Neuronal stem cell (in vitro differentiated cells): ENCODE measurements at regions not wholly inside any gene's neighbourhood (a gene's known extent, or its start where the extent isn't known, plus 50 kb on each side); places are given as distances from the start of the nearest gene placed in this dataset.

Experiments
- DNase-seq: peaks from one replicate; pipeline ENCODE4 v3.0.0-alpha.2; 2013; ENCODE audit warnings: low spot score
- H2AFZ ChIP-seq: one replicate; pipeline ENCODE4 v1.6.1; 2013; ENCODE audit warnings: mild to moderate bottlenecking, low read length, inconsistent platforms
- H2AK5ac ChIP-seq: 2 replicates; pipeline ENCODE4 v1.6.1; 2013; ENCODE audit warnings: low read depth, mild to moderate bottlenecking, inconsistent platforms, low read length, moderate library complexity, mixed read lengths
- H2BK120ac ChIP-seq: 2 replicates; pipeline ENCODE4 v1.6.1; 2013; ENCODE audit warnings: low read depth, mild to moderate bottlenecking, inconsistent platforms, low read length, moderate library complexity, mixed read lengths
- H2BK12ac ChIP-seq: one replicate; pipeline ENCODE4 v1.6.1; 2013; ENCODE audit warnings: low read length, inconsistent platforms
- H2BK15ac ChIP-seq: 2 replicates; pipeline ENCODE4 v1.6.1; 2013; ENCODE audit warnings: mild to moderate bottlenecking, low read length, inconsistent platforms, mixed read lengths
- H2BK5ac ChIP-seq: one replicate; pipeline ENCODE4 v1.6.1; 2013; ENCODE audit warnings: inconsistent platforms, mild to moderate bottlenecking, low read length, moderate library complexity
- H3K14ac ChIP-seq: one replicate; pipeline ENCODE4 v1.6.1; 2013; ENCODE audit warnings: low read length, inconsistent platforms
- H3K18ac ChIP-seq: 2 replicates; pipeline ENCODE4 v1.6.1; 2013; ENCODE audit warnings: low read length, inconsistent platforms
- H3K23ac ChIP-seq: 2 replicates; pipeline ENCODE4 v1.6.1; 2013; ENCODE audit warnings: low read depth, mild to moderate bottlenecking, mixed read lengths, low read length, inconsistent platforms; ENCODE audit not compliant: poor library complexity
- H3K27ac ChIP-seq: replicated peaks from 3 replicates; pipeline ENCODE4 v1.5.1; 2013; ENCODE audit warnings: low read length, inconsistent platforms
- H3K27me3 ChIP-seq, 3 experiments: 2 replicates each; pipeline ENCODE4 v1.6.1; 2013; ENCODE audit warnings: low read length in 3 of 3, mild to moderate bottlenecking in 2 of 3, inconsistent platforms in 1 of 3, low read depth in 1 of 3, mixed read lengths in 1 of 3, moderate library complexity in 1 of 3; ENCODE audit not compliant: control insufficient read depth in 3 of 3, insufficient read depth in 3 of 3
- H3K36me3 ChIP-seq, 2 donors: replicated peaks in 1 of 2; 2 replicates each; pipeline ENCODE4 v1.6.1; 2013; ENCODE audit warnings: low read length in 2 of 2; ENCODE audit not compliant: control insufficient read depth in 2 of 2, insufficient read depth in 2 of 2
- H3K4ac ChIP-seq: 2 replicates; pipeline ENCODE4 v1.6.1; 2013; ENCODE audit warnings: inconsistent platforms, mild to moderate bottlenecking, low read length, moderate library complexity
- H3K4me1 ChIP-seq, 2 donors: 1 replicate in 1 of 2; 2 replicates in 1 of 2; pipeline ENCODE4 v1.6.1; 2013; ENCODE audit warnings: low read length in 2 of 2, low read depth in 1 of 2; ENCODE audit not compliant: control insufficient read depth in 2 of 2, insufficient read depth in 1 of 2
- H3K4me2 ChIP-seq: one replicate; pipeline ENCODE4 v1.6.1; 2013; ENCODE audit warnings: mild to moderate bottlenecking, low read length, inconsistent platforms; ENCODE audit not compliant: insufficient read depth, poor library complexity, severe bottlenecking
- H3K4me3 ChIP-seq, 2 donors: 2 replicates each; pipeline ENCODE4 v1.5.1; 2013; ENCODE audit warnings: low read length in 2 of 2, mild to moderate bottlenecking in 2 of 2, inconsistent platforms in 1 of 2, moderate library complexity in 1 of 2
- H3K79me1 ChIP-seq: one replicate; pipeline ENCODE4 v1.6.1; 2013; ENCODE audit warnings: low read depth, mild to moderate bottlenecking, inconsistent platforms, low read length, moderate library complexity
- H3K9ac ChIP-seq: one replicate; pipeline ENCODE4 v1.6.1; 2013; ENCODE audit warnings: mild to moderate bottlenecking, low read depth, low read length, inconsistent platforms; ENCODE audit not compliant: poor library complexity
- H3K9me3 ChIP-seq, 2 donors: replicated peaks in 1 of 2; 2 replicates each; pipeline versions ENCODE3 to v1.6.1; 2013; ENCODE audit warnings: low read length in 2 of 2, mild to moderate bottlenecking in 2 of 2, inconsistent platforms in 1 of 2, low read depth in 1 of 2, mixed read lengths in 1 of 2, moderate library complexity in 1 of 2; ENCODE audit not compliant: control insufficient read depth in 2 of 2, insufficient read depth in 1 of 2
- H4K8ac ChIP-seq: one replicate; pipeline ENCODE4 v1.6.1; 2013; ENCODE audit warnings: low read depth, mild to moderate bottlenecking, inconsistent platforms, low read length, moderate library complexity
- H4K91ac ChIP-seq: one replicate; pipeline ENCODE4 v1.6.1; 2013; ENCODE audit warnings: low read length, low read depth, mild to moderate bottlenecking, inconsistent platforms; ENCODE audit not compliant: poor library complexity
- WGBS, 2 donors: extraction: QIAGEN DNeasy Blood & Tissue Kit; methylation state at CpG; one replicate each; pipeline ENCODE4 v1.1.7; 2013; ENCODE audit warnings: missing lambda C conversion rate in 2 of 2, mixed read lengths in 1 of 2; ENCODE audit not compliant: insufficient read length in 2 of 2, insufficient replicate concordance in 1 of 2; ENCODE audit errors: extremely low coverage in 2 of 2; 5-methylcytosine and 5-hydroxymethylcytosine counted together

GRCh38 chr3:182108371-182108770 lies 396.6 kb downstream of the SOX2 start:
- H3K79me1 ChIP-seq = no peaks in the 10 kb centered on the region
- H3K9ac ChIP-seq = no peak overlapping the region
- no peak overlapping the region for H3K4ac ChIP-seq
- no peak overlapping the region for H2BK12ac ChIP-seq
- no peak for DNase-seq
- H2BK5ac ChIP-seq = no peak overlapping the region
- no peak overlapping the region for H3K27ac ChIP-seq
- no peak overlapping the region for H2BK120ac ChIP-seq
- H3K14ac ChIP-seq = no peak overlapping the region
- H4K91ac ChIP-seq = no peak overlapping the region
- peak overlapping the region; percentile 45 for H2AFZ ChIP-seq
- H3K23ac ChIP-seq = no peak overlapping the region
- H3K18ac ChIP-seq = no peak overlapping the region
- H2AK5ac ChIP-seq = no peak overlapping the region
- no peaks in the 10 kb centered on the region for H3K27me3 ChIP-seq
- peaks cover 5 to 6% of the 10 kb centered on the region in 2 donors for H3K9me3 ChIP-seq
- peaks cover 0 to 3% of the 10 kb centered on the region in 2 donors for H3K4me1 ChIP-seq
- no peak overlapping the region for H4K8ac ChIP-seq
- no peaks in the 10 kb centered on the region for H3K36me3 ChIP-seq
- H2BK15ac ChIP-seq = no peak overlapping the region
- H3K4me2 ChIP-seq = no peak overlapping the region
- H3K4me3 ChIP-seq = no peak overlapping the region

- no peak overlapping the region for H3K4me2 ChIP-seq
- H4K8ac ChIP-seq = no peak overlapping the region
- no peak overlapping the region for H3K27ac ChIP-seq
- no peak overlapping the region for H3K4me3 ChIP-seq
- no peak overlapping the region for H4K91ac ChIP-seq
- no peak overlapping the region for H2BK5ac ChIP-seq
- no peaks in the 10 kb centered on the region for H3K27me3 ChIP-seq
- no peak overlapping the region for H3K4ac ChIP-seq
- no peaks in the 10 kb centered on the region for H3K36me3 ChIP-seq
- H2BK12ac ChIP-seq = no peak overlapping the region
- H3K79me1 ChIP-seq = no peaks in the 10 kb centered on the region
- peaks cover 5 to 6% of the 10 kb centered on the region in 2 donors for H3K9me3 ChIP-seq
- H2AK5ac ChIP-seq = no peak overlapping the region
- no peak overlapping the region for H3K14ac ChIP-seq
- no peaks in the 10 kb centered on the region for H3K4me1 ChIP-seq
- WGBS, 2 donors = no CpG with 5 or more reads among the region's 4 CpGs
- H3K9ac ChIP-seq = no peak overlapping the region
- no peak overlapping the region for H2BK15ac ChIP-seq
- no peak overlapping the region for H2BK120ac ChIP-seq
- no peak overlapping the region for H3K23ac ChIP-seq
- no peak overlapping the region for H3K18ac ChIP-seq
- DNase-seq = no peak
- no peak overlapping the region for H2AFZ ChIP-seq
These were observed 400.2 kb downstream of the SOX2 start for GRCh38 chr3:182111967-182112366.

GRCh38 chr3:182115328-182116015 lies 403.7 kb downstream of the SOX2 start:
- H3K4me3 ChIP-seq = peak overlapping the region in 1 of 2 donors; percentile 56
- H4K8ac ChIP-seq = no peak overlapping the region
- no peak overlapping the region for H2AK5ac ChIP-seq
- no peaks in the 10 kb centered on the region for H3K79me1 ChIP-seq
- no peak overlapping the region for H4K91ac ChIP-seq
- H3K9me3 ChIP-seq = no peaks in the 10 kb centered on the region
- H2BK5ac ChIP-seq = no peak overlapping the region
- H2BK12ac ChIP-seq = no peak overlapping the region
- no peak overlapping the region for H3K27ac ChIP-seq
- no peak for DNase-seq
- WGBS, 2 donors = no CpG with 5 or more reads among the region's 1 CpG
- no peak overlapping the region for H3K4me2 ChIP-seq
- H3K4me1 ChIP-seq = peaks cover 2 to 3% of the 10 kb centered on the region in 2 donors
- H3K9ac ChIP-seq = no peak overlapping the region
- no peaks in the 10 kb centered on the region for H3K27me3 ChIP-seq
- H3K14ac ChIP-seq = no peak overlapping the region
- no peaks in the 10 kb centered on the region for H3K36me3 ChIP-seq
- H2AFZ ChIP-seq = no peak overlapping the region
- H3K4ac ChIP-seq = no peak overlapping the region
- no peak overlapping the region for H2BK15ac ChIP-seq
- H2BK120ac ChIP-seq = no peak overlapping the region
- no peak overlapping the region for H3K18ac ChIP-seq
- no peak overlapping the region for H3K23ac ChIP-seq

GRCh38 chr3:182116386-182116785 lies 404.7 kb downstream of the SOX2 start:
- H3K9ac ChIP-seq = no peak overlapping the region
- H3K4me3 ChIP-seq = no peak overlapping the region
- no peak for DNase-seq
- H3K79me1 ChIP-seq = no peaks in the 10 kb centered on the region
- H3K9me3 ChIP-seq = no peaks in the 10 kb centered on the region
- H3K23ac ChIP-seq = no peak overlapping the region
- no peak overlapping the region for H3K4me2 ChIP-seq
- no peak overlapping the region for H3K14ac ChIP-seq
- no peak overlapping the region for H3K18ac ChIP-seq
- no peak overlapping the region for H4K91ac ChIP-seq
- no peak overlapping the region for H3K27ac ChIP-seq
- no peak overlapping the region for H2AK5ac ChIP-seq
- no CpG with 5 or more reads among the region's 2 CpGs for WGBS, 2 donors
- no peak overlapping the region for H2BK12ac ChIP-seq
- no peak overlapping the region for H4K8ac ChIP-seq
- no peaks in the 10 kb centered on the region for H3K36me3 ChIP-seq
- H2AFZ ChIP-seq = no peak overlapping the region
- H3K4me1 ChIP-seq = peaks cover 4 to 10% of the 10 kb centered on the region in 2 donors
- H2BK120ac ChIP-seq = no peak overlapping the region
- H2BK15ac ChIP-seq = no peak overlapping the region
- no peak overlapping the region for H3K4ac ChIP-seq
- no peak overlapping the region for H2BK5ac ChIP-seq
- H3K27me3 ChIP-seq = no peaks in the 10 kb centered on the region
